Head of caudate nucleus (tissue), 42 donors: ENCODE measurements at regions not wholly inside any gene's neighbourhood (a gene's known extent, or its start where the extent isn't known, plus 50 kb on each side); places are given as distances from the start of the nearest gene placed in this dataset.
A peak's percentile ranks its signal among the peaks of the same experiment; 100 is the strongest.
"Not testable (repeated sequence)": the region's sequence is repeated elsewhere in the genome, so short reads cannot be mapped to it uniquely, and the experiment has no call there.

ENCODE experiments used
- DNase-seq, 42 donors: peaks; one replicate each; pipeline versions ENCODE4 v3.0.0 to v3.0.0-alpha.2; 2020 to 2021; ENCODE audit warnings: mixed read lengths in 7 of 42
- intact Hi-C: fragments of 100-400 bp; cut with DNase I; formaldehyde crosslinking; loops from one replicate; pipeline ENCODE4 v1.15.0; 2022

- intact Hi-C loops, result no loop called here
Observed at GRCh38 chr2:3899536-3900155, 196.3 kb downstream of the DCDC2C start.

GRCh38 chr2:3902131-3902530 is 198.8 kb downstream of the DCDC2C start:
- DNase-seq, result no peak
- intact Hi-C loops, result no loop called here

More at GRCh38 chr2:3899536-3900155, 196.3 kb downstream of the DCDC2C start:
- DNase-seq, result no peak

GRCh38 chr2:3904061-3904460 is 200.7 kb downstream of the DCDC2C start:
- no peak for DNase-seq
- intact Hi-C loops, result no loop called here

- intact Hi-C loops, DNase-seq: not testable (repeated sequence)
Observed at GRCh38 chr2:3908498-3908897, 205.1 kb downstream of the DCDC2C start.

GRCh38 chr2:3911882-3912455 is 208.6 kb downstream of the DCDC2C start:
- DNase-seq, result no peak

GRCh38 chr2:3913166-3913565 is 209.8 kb downstream of the DCDC2C start:
- peak in 3 of 42 donors; percentile 4 to 9 (median 4) for DNase-seq
- intact Hi-C loops, result no loop called here

More at GRCh38 chr2:3911882-3912455, 208.6 kb downstream of the DCDC2C start:
- intact Hi-C loops, result no loop called here

GRCh38 chr2:3914241-3914640 is 210.9 kb downstream of the DCDC2C start:
- intact Hi-C loops, result no loop called here
- DNase-seq, result no peak

- no peak for DNase-seq
- intact Hi-C loops, result no loop called here
Observed at GRCh38 chr2:3927031-3927430, 223.7 kb downstream of the DCDC2C start.

- intact Hi-C loops, result no loop called here
- DNase-seq, result no peak
Observed at GRCh38 chr2:3929374-3929773, 226.0 kb downstream of the DCDC2C start.

- intact Hi-C loops, result no loop called here
- no peak for DNase-seq
Observed at GRCh38 chr2:3930246-3930645, 226.9 kb downstream of the DCDC2C start.

- no peak for DNase-seq
- intact Hi-C loops, result no loop called here
Observed at GRCh38 chr2:3940661-3941060, 237.3 kb downstream of the DCDC2C start.

- intact Hi-C loops, result no loop called here
- DNase-seq, result no peak
Observed at GRCh38 chr2:3942841-3943240, 239.5 kb downstream of the DCDC2C start.

GRCh38 chr2:3944071-3944470 is 240.7 kb downstream of the DCDC2C start:
- DNase-seq, result no peak
- intact Hi-C loops, result no loop called here

GRCh38 chr2:3944841-3945240 is 241.5 kb downstream of the DCDC2C start:
- no peak for DNase-seq
- intact Hi-C loops, result no loop called here

- intact Hi-C loops, result no loop called here
Observed at GRCh38 chr2:3948191-3948590, 244.8 kb downstream of the DCDC2C start.

GRCh38 chr2:3951131-3951954 is 248.0 kb downstream of the DCDC2C start:
- intact Hi-C loops, result no loop called here

More at GRCh38 chr2:3948191-3948590, 244.8 kb downstream of the DCDC2C start:
- no peak for DNase-seq

GRCh38 chr2:3952866-3953516 is 249.6 kb downstream of the DCDC2C start:
- intact Hi-C loops, result no loop called here
- no peak for DNase-seq

More at GRCh38 chr2:3951131-3951954, 248.0 kb downstream of the DCDC2C start:
- no peak for DNase-seq

- no peak for DNase-seq
- intact Hi-C loops, result no loop called here
Observed at GRCh38 chr2:3954261-3954660, 250.9 kb downstream of the DCDC2C start.

GRCh38 chr2:3956406-3956805 is 253.0 kb downstream of the DCDC2C start:
- no peak for DNase-seq
- intact Hi-C loops, result no loop called here

- intact Hi-C loops, result no loop called here
- DNase-seq, result no peak
Observed at GRCh38 chr2:3956892-3957291, 253.5 kb downstream of the DCDC2C start.
